ENCODE measurements at regions not wholly inside any gene's neighbourhood (a gene's known extent, or its start where the extent isn't known, plus 50 kb on each side); places are given as distances from the start of the nearest gene placed in this dataset.
"Not testable (repeated sequence)": the region's sequence is repeated elsewhere in the genome, so short reads cannot be mapped to it uniquely, and the experiment has no call there.

GRCh38 chr6:57792720-57793397 lies 475.4 kb downstream of the PRIM2 start:
- DNase-seq; H3K4me3 ChIP-seq (ENCODE audit: low read depth in 2 of 2, low read length in 1 of 2); H3K79me2 ChIP-seq (ENCODE audit: insufficient read depth); H4K20me1 ChIP-seq (ENCODE audit: insufficient read depth); H3K9me2 ChIP-seq; H3F3A ChIP-seq (replicated peaks; ENCODE audit: insufficient read depth); H3K4me1 ChIP-seq (ENCODE audit: control insufficient read depth in 1 of 2, insufficient read depth in 2 of 2, low read depth in 1 of 2, low read length in 1 of 2); H3K27me3 ChIP-seq (ENCODE audit: insufficient read depth); H3K9me3 ChIP-seq; H3K36me3 ChIP-seq (replicated peaks in 1 of 2; ENCODE audit: control insufficient read depth in 1 of 2, insufficient read depth in 2 of 2, low read length in 1 of 2); CTCF ChIA-PET; POLR2A ChIA-PET; H3K4me2 ChIP-seq; H3K27ac ChIP-seq (ENCODE audit: low read depth in 2 of 2, low read length in 1 of 2); H2AFZ ChIP-seq (ENCODE audit: low read depth); H3K9ac ChIP-seq: not testable (repeated sequence)
- 10% methylated on average over 13 of the region's 25 CpGs for WGBS (ENCODE audit: low lambda C conversion rate)

DNA sequence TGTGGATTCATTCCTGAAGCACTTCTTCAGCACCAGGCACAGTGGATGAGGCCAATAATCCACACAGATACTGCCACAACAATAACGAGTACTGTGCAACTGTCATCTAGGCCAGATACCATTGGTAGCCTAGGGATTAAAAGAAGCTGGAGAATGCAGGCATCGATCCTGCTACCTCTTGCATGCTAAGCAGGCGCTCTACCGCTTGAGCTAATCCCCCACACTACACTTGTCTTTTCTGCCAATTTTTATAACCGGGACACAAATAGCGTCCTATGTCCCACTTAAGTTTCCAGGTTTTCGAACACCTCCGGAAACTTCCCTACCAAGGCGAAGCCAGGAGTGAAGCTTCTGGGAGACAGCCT lies 475.9 kb downstream of the PRIM2 start:
- CTCF ChIA-PET; H3K27ac ChIP-seq (ENCODE audit: low read depth in 2 of 2, low read length in 1 of 2); DNase-seq; H3K79me2 ChIP-seq (ENCODE audit: insufficient read depth); H2AFZ ChIP-seq (ENCODE audit: low read depth); H3K36me3 ChIP-seq (replicated peaks in 1 of 2; ENCODE audit: control insufficient read depth in 1 of 2, insufficient read depth in 2 of 2, low read length in 1 of 2); H3K4me2 ChIP-seq; H3K9me3 ChIP-seq; POLR2A ChIA-PET; H3K9me2 ChIP-seq; H3K27me3 ChIP-seq (ENCODE audit: insufficient read depth); H3K4me3 ChIP-seq (ENCODE audit: low read depth in 2 of 2, low read length in 1 of 2); H3K9ac ChIP-seq; H4K20me1 ChIP-seq (ENCODE audit: insufficient read depth); H3K4me1 ChIP-seq (ENCODE audit: control insufficient read depth in 1 of 2, insufficient read depth in 2 of 2, low read depth in 1 of 2, low read length in 1 of 2); H3F3A ChIP-seq (replicated peaks; ENCODE audit: insufficient read depth): not testable (repeated sequence)
- 13% methylated on average over 9 of the region's 9 CpGs for WGBS (ENCODE audit: low lambda C conversion rate)

GRCh38 chr6:57799703-57800479 lies 482.5 kb downstream of the PRIM2 start:
- peaks cover 14% of the 10 kb centered on the region for H3F3A ChIP-seq (replicated peaks; ENCODE audit: insufficient read depth)
- H3K79me2 ChIP-seq (ENCODE audit: insufficient read depth); H3K9me3 ChIP-seq; H3K9me2 ChIP-seq; H4K20me1 ChIP-seq (ENCODE audit: insufficient read depth); H3K4me3 ChIP-seq (ENCODE audit: low read depth in 2 of 2, low read length in 1 of 2); POLR2A ChIA-PET; H3K4me2 ChIP-seq; H3K4me1 ChIP-seq (ENCODE audit: control insufficient read depth in 1 of 2, insufficient read depth in 2 of 2, low read depth in 1 of 2, low read length in 1 of 2); H3K27ac ChIP-seq (ENCODE audit: low read depth in 2 of 2, low read length in 1 of 2); CTCF ChIA-PET; H3K36me3 ChIP-seq (replicated peaks in 1 of 2; ENCODE audit: control insufficient read depth in 1 of 2, insufficient read depth in 2 of 2, low read length in 1 of 2); DNase-seq; H3K9ac ChIP-seq: not testable (repeated sequence)
- 25% methylated on average over 38 of the region's 38 CpGs for WGBS (ENCODE audit: low lambda C conversion rate)
- 0 out of 2 replicates have a peak overlapping the region, but pooled peaks have one; percentile 43 for H2AFZ ChIP-seq (ENCODE audit: low read depth)
- H3K27me3 ChIP-seq (ENCODE audit: insufficient read depth), result peaks cover 14% of the 10 kb centered on the region

DNA sequence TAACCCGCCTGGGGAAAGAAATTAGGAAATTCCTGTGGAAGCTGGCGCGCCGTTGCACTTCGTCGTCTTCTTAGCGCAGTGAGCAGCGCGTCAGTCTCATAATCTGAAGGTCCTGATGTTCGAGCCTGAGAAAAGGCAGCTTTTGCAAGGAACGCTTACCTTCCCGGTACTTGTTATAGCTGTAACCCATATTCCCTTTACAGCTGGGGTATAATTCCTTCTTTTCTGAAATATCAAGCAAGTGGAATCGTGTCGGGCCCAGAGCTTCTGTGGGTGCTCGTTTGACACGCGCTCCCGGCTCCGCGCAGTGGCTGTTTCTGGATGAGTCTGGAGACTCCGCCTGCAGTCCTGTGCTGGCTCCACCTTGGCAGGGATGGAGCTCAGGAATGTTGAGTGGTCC lies 491.2 kb downstream of the PRIM2 start:
- H4K20me1 ChIP-seq (ENCODE audit: insufficient read depth); H3K4me2 ChIP-seq; H3K79me2 ChIP-seq (ENCODE audit: insufficient read depth); H3K4me1 ChIP-seq (ENCODE audit: control insufficient read depth in 1 of 2, insufficient read depth in 2 of 2, low read depth in 1 of 2, low read length in 1 of 2); H3K36me3 ChIP-seq (replicated peaks in 1 of 2; ENCODE audit: control insufficient read depth in 1 of 2, insufficient read depth in 2 of 2, low read length in 1 of 2); H2AFZ ChIP-seq (ENCODE audit: low read depth); H3K9me3 ChIP-seq; POLR2A ChIA-PET; DNase-seq; CTCF ChIA-PET; H3K9me2 ChIP-seq; H3K27ac ChIP-seq (ENCODE audit: low read depth in 2 of 2, low read length in 1 of 2); H3K4me3 ChIP-seq (ENCODE audit: low read depth in 2 of 2, low read length in 1 of 2); H3K9ac ChIP-seq: not testable (repeated sequence)
- WGBS (ENCODE audit: low lambda C conversion rate), result 12% methylated on average over 21 of the region's 21 CpGs
- Histone ChIP-seq H3K27me3 (ENCODE audit: insufficient read depth) (peaks cover 36% of the 10 kb centered on the region; the same call in 1 of the 2 replicates), H3F3A (replicated peaks; ENCODE audit: insufficient read depth) (peaks cover 11% of the 10 kb centered on the region)

DNA sequence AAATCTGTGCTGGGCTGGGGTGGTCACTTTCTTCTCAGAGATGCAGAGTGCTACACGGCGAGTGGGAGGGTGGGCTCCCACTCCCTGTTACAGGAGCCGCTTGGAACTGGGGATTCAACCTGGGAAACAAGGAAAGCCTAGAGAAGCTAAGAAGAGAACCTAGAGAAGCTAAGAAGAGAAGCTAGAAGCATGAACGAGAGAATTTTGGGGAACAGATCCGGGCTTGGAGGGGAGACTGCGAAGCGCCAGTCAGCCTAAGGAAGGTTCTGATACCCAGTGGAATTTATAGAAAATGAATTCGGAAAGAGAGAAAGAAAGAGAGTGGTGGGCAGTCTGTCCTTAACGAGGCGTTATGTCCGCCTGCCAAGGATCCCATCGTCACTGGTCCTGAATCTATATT lies 492.0 kb downstream of the PRIM2 start:
- H2AFZ ChIP-seq (ENCODE audit: low read depth); DNase-seq; H3F3A ChIP-seq (replicated peaks; ENCODE audit: insufficient read depth); H3K9me2 ChIP-seq; H3K4me1 ChIP-seq (ENCODE audit: control insufficient read depth in 1 of 2, insufficient read depth in 2 of 2, low read depth in 1 of 2, low read length in 1 of 2); H3K79me2 ChIP-seq (ENCODE audit: insufficient read depth); CTCF ChIA-PET; H3K36me3 ChIP-seq (replicated peaks in 1 of 2; ENCODE audit: control insufficient read depth in 1 of 2, insufficient read depth in 2 of 2, low read length in 1 of 2); H3K4me3 ChIP-seq (ENCODE audit: low read depth in 2 of 2, low read length in 1 of 2); POLR2A ChIA-PET; H3K27ac ChIP-seq (ENCODE audit: low read depth in 2 of 2, low read length in 1 of 2); H3K9ac ChIP-seq; H4K20me1 ChIP-seq (ENCODE audit: insufficient read depth); H3K4me2 ChIP-seq; H3K9me3 ChIP-seq: not testable (repeated sequence)
- H3K27me3 ChIP-seq (ENCODE audit: insufficient read depth), result peaks cover 39% of the 10 kb centered on the region; the same call in 1 of the 2 replicates
- 2% methylated on average over 12 of the region's 12 CpGs for WGBS (ENCODE audit: low lambda C conversion rate)

GRCh38 chr6:57813271-57814075 lies 496.0 kb downstream of the PRIM2 start:
- peaks cover 37% of the 10 kb centered on the region; the same call in 1 of the 2 replicates for H3K27me3 ChIP-seq (ENCODE audit: insufficient read depth)
- H2AFZ ChIP-seq (ENCODE audit: low read depth); H3K36me3 ChIP-seq (replicated peaks in 1 of 2; ENCODE audit: control insufficient read depth in 1 of 2, insufficient read depth in 2 of 2, low read length in 1 of 2); POLR2A ChIA-PET; H3K79me2 ChIP-seq (ENCODE audit: insufficient read depth); H3K27ac ChIP-seq (ENCODE audit: low read depth in 2 of 2, low read length in 1 of 2); H3K9me2 ChIP-seq; H3K9ac ChIP-seq; DNase-seq; H3K4me2 ChIP-seq; CTCF ChIA-PET; H3K4me1 ChIP-seq (ENCODE audit: control insufficient read depth in 1 of 2, insufficient read depth in 2 of 2, low read depth in 1 of 2, low read length in 1 of 2); H3F3A ChIP-seq (replicated peaks; ENCODE audit: insufficient read depth); H3K9me3 ChIP-seq; H3K4me3 ChIP-seq (ENCODE audit: low read depth in 2 of 2, low read length in 1 of 2); H4K20me1 ChIP-seq (ENCODE audit: insufficient read depth): not testable (repeated sequence)
- 9% methylated on average over 25 of the region's 28 CpGs for WGBS (ENCODE audit: low lambda C conversion rate)

All from SK-N-SH (cell line).